ENCODE measurements at regions not wholly inside any gene's neighbourhood (a gene's known extent, or its start where the extent isn't known, plus 50 kb on each side); places are given as distances from the start of the nearest gene placed in this dataset.

DNA sequence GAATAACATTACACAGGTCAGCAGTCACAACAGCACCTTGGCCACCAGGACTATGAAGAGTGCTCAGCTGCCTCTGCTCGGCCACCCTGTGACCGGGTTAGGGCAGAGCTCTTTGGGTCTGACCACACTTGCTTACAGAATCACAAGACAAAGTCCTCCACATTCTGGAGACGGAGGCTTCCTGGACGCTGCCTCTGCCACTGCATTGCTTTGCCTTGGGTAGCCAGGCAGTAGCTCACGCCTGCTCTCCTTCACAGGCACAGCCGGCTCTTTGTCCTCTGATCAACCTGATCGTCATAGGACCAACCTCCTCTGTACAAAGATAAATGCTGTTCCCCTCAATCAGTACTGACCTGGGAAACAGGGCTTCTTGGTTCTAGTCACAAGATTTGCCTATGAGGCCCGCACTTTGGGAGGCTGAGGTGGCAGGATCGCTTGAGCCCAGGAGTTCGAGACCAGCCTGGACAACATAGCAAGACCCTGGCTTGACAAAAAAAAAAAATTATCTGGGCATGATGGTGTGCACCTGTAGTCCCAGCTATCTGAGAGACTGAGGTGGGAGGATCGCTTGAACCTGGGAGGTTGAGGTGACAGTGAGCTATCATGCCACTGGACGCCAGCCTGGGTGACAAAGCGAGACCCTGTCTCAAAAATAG is 128.4 kb upstream of the IER5L start:
- BruUV-seq (replicated peaks), result no TSS peak
- Histone ChIP-seq H2AFZ (ENCODE audit: low read depth, low read length, poor library complexity, severe bottlenecking) (no peak overlapping the region), H3K36me3 (ENCODE audit: control insufficient read depth in 1 of 2, insufficient read depth in 2 of 2, low read length in 2 of 2) (no peaks in the 10 kb centered on the region), H3K4me3 (replicated peaks in 1 of 2; ENCODE audit: low read depth in 1 of 2, low read length in 2 of 2) (no peak overlapping the region), H3K27me3 (ENCODE audit: insufficient read depth, low read length) (no peaks in the 10 kb centered on the region), H3K79me2 (ENCODE audit: insufficient read depth, low read length) (no peaks in the 10 kb centered on the region), H3K9me3 (ENCODE audit: control insufficient read depth in 1 of 2, insufficient read depth in 1 of 2, low read depth in 1 of 2, low read length in 2 of 2) (peaks cover 0 to 7% of the 10 kb centered on the region in 2 experiments; a peak in 2 of 4 replicates), H3K9me2 (ENCODE audit: insufficient read depth) (no peaks in the 10 kb centered on the region), H4K20me1 (ENCODE audit: insufficient read depth) (no peaks in the 10 kb centered on the region), H3K27ac (ENCODE audit: low read depth, low read length) (no peak overlapping the region), H3K4me2 (ENCODE audit: low read length) (no peak overlapping the region), H3K9ac (ENCODE audit: low read length) (no peak overlapping the region), H3K4me1 (ENCODE audit: control insufficient read depth in 1 of 2, insufficient read depth in 2 of 2, low read length in 2 of 2) (peaks cover 0 to 16% of the 10 kb centered on the region in 2 experiments; a peak in 3 of 4 replicates)
- no peak for TF ChIP-seq JUND (IDR thresholded peaks at IDR 0.05)
- TF ChIP-seq, protein P1, sequence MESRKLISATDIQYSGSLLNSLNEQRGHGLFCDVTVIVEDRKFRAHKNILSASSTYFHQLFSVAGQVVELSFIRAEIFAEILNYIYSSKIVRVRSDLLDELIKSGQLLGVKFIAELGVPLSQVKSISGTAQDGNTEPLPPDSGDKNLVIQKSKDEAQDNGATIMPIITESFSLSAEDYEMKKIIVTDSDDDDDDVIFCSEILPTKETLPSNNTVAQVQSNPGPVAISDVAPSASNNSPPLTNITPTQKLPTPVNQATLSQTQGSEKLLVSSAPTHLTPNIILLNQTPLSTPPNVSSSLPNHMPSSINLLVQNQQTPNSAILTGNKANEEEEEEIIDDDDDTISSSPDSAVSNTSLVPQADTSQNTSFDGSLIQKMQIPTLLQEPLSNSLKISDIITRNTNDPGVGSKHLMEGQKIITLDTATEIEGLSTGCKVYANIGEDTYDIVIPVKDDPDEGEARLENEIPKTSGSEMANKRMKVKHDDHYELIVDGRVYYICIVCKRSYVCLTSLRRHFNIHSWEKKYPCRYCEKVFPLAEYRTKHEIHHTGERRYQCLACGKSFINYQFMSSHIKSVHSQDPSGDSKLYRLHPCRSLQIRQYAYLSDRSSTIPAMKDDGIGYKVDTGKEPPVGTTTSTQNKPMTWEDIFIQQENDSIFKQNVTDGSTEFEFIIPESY (IDR thresholded peaks at IDR 0.05; ENCODE audit: extremely low read depth, insufficient replicate concordance, low read length), result no peak
- TF ChIP-seq, protein P2, sequence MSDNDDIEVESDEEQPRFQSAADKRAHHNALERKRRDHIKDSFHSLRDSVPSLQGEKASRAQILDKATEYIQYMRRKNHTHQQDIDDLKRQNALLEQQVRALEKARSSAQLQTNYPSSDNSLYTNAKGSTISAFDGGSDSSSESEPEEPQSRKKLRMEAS (IDR thresholded peaks at IDR 0.05), result no peak
- no peak for TF ChIP-seq ZNF274 (IDR thresholded peaks at IDR 0.05; ENCODE audit: low read depth, low read length)
- no peak for TF ChIP-seq TCF7L2 (IDR thresholded peaks at IDR 0.05; ENCODE audit: borderline replicate concordance, extremely low read depth, insufficient read depth, insufficient read length)
- TF ChIP-seq POLR2AphosphoS5 (IDR thresholded peaks at IDR 0.05; ENCODE audit: low read depth, low read length), result no peak
- TF ChIP-seq ELF1 (IDR thresholded peaks at IDR 0.05; ENCODE audit: borderline replicate concordance, low read depth), result no peak
- TF ChIP-seq ZFX (IDR thresholded peaks at IDR 0.05), result no peak
- TF ChIP-seq, protein P3, sequence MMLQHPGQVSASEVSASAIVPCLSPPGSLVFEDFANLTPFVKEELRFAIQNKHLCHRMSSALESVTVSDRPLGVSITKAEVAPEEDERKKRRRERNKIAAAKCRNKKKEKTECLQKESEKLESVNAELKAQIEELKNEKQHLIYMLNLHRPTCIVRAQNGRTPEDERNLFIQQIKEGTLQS (IDR thresholded peaks at IDR 0.05), result no peak
- TF ChIP-seq RAD21 (IDR thresholded peaks at IDR 0.05; ENCODE audit: low read depth), result no peak
- intact Hi-C loops (cut with micrococcal nuclease), result no loop called here
- ChIA-PET CTCF (no interaction called here), POLR2A (no interaction called here), RAD21 (ENCODE audit: low non-redundant PET in 1 of 2, low total read pairs in 2 of 2, uncharacterized antibody in 2 of 2, unreplicated experiment in 2 of 2) (no interaction called here)
- ATAC-seq, result no peak
- no peak for DNase-seq (ENCODE audit: low read depth, low spot score)
